Loucy (cell line): ENCODE measurements at regions not wholly inside any gene's neighbourhood (a gene's known extent, or its start where the extent isn't known, plus 50 kb on each side); places are given as distances from the start of the nearest gene placed in this dataset.

ENCODE experiments used
- H2AFZ ChIP-seq: fragments of 200-600 bp; sonication (generic); 2 replicates; pipeline ENCODE4 v1.6.0; 2016; ENCODE audit warnings: antibody characterized with exemption, mild to moderate bottlenecking, low read length, moderate library complexity
- H3F3A ChIP-seq: fragments of 200-600 bp; 2 replicates; pipeline ENCODE4 v1.6.0; 2016; ENCODE audit warnings: antibody characterized with exemption, low read depth, mild to moderate bottlenecking
- H3K27me3 ChIP-seq: fragments of 200-600 bp; sonication (generic); 2 replicates; pipeline ENCODE4 v1.6.1; 2014; ENCODE audit warnings: low read length, mild to moderate bottlenecking; ENCODE audit not compliant: insufficient read depth, poor library complexity, severe bottlenecking
- H3K36me3 ChIP-seq: fragments of 200-600 bp; sonication (generic); 2 replicates; pipeline ENCODE4 v1.6.1; 2016; ENCODE audit warnings: low read length; ENCODE audit not compliant: insufficient read depth
- H3K4me1 ChIP-seq: fragments of 200-600 bp; sonication (generic); 2 replicates; pipeline ENCODE4 v1.5.1; 2014; ENCODE audit warnings: low read length, mild to moderate bottlenecking; ENCODE audit not compliant: insufficient read depth, poor library complexity, severe bottlenecking
- H3K4me2 ChIP-seq: fragments of 200-600 bp; sonication (generic); 2 replicates; pipeline ENCODE4 v1.6.0; 2014; ENCODE audit warnings: antibody characterized with exemption, low read length, low read depth, mild to moderate bottlenecking; ENCODE audit not compliant: poor library complexity, severe bottlenecking
- H3K4me3 ChIP-seq: fragments of 200-600 bp; sonication (generic); 2 replicates; pipeline ENCODE4 v1.5.1; 2014; ENCODE audit warnings: low read length, mild to moderate bottlenecking, mixed read lengths; ENCODE audit not compliant: poor library complexity, severe bottlenecking
- H3K79me2 ChIP-seq: fragments of 200-600 bp; sonication (generic); 2 replicates; pipeline ENCODE4 v1.6.1; 2014; ENCODE audit warnings: low read length; ENCODE audit not compliant: insufficient read depth
- H3K9ac ChIP-seq: fragments of 200-600 bp; sonication (generic); 2 replicates; pipeline ENCODE4 v1.6.0; 2014; ENCODE audit warnings: mild to moderate bottlenecking, low read depth, low read length, moderate library complexity; ENCODE audit not compliant: poor library complexity, severe bottlenecking
- H3K9me2 ChIP-seq: fragments of 200-600 bp; sonication (generic); replicated peaks from 2 replicates; pipeline ENCODE4 v1.6.1; 2016; ENCODE audit warnings: low read depth, low read length, mixed read lengths
- H3K9me3 ChIP-seq: fragments of 200-600 bp; sonication (generic); 2 replicates; pipeline ENCODE4 v1.6.1; 2014; ENCODE audit warnings: mild to moderate bottlenecking, antibody characterized with exemption, low read length, low read depth; ENCODE audit not compliant: insufficient read depth
- H4K20me1 ChIP-seq: fragments of 200-600 bp; sonication (generic); 2 replicates; pipeline ENCODE4 v1.6.0; 2014; ENCODE audit warnings: antibody characterized with exemption, low read length, mild to moderate bottlenecking; ENCODE audit not compliant: insufficient read depth, poor library complexity, severe bottlenecking
- EZH2phosphoT487 ChIP-seq: fragments of 200-600 bp; IDR thresholded peaks from 2 replicates; pipeline ENCODE4 v1.6.1; 2018; ENCODE audit warnings: antibody characterized with exemption, mild to moderate bottlenecking, moderate library complexity, borderline replicate concordance
- TF ChIP-seq, protein P1 (sequence below): fragments of 200-600 bp; sonication (generic); conservative IDR thresholded peaks from 2 replicates; pipeline ENCODE4 v1.5.1; 2014; ENCODE audit warnings: mild to moderate bottlenecking, antibody characterized with exemption, low read length

DNA sequence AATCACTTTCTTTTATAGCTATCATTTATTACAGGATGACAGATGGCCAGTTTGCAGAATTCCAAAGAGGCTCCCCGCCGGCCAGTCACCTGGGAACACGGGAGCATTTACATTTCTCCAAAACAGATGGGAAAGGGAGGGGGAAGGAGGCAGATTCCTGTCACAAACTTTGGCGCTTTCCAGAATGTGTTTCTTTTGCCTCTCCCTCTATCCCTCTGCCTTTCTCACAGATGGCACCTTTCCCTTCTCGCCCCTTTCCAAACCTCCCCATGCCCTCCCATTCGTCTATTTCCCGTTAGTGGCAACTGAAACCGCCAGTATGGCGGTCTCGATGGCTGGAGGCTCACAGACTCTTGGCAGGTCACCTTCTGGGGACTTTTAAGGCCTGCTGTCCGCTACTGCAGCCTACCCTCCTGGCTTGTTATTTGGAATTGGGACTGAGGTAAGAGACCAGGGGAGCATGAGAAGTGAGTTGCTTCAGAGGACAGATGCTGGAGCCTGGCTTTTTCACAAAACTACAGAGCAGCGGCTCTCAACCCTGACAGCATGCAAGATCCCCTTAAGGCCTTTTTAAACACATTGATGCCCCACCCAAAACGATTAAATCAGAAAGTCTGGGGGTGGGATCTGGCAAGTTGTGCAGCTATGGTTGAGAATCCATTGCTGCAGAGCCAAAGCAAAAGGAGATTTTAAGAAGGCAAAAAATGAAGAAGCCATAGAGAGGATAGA is 161.5 kb upstream of the VASH1 start:
- Histone ChIP-seq H3K4me3 (no peak overlapping the region), H3K4me1 (no peaks in the 10 kb centered on the region), H4K20me1 (no peaks in the 10 kb centered on the region), H3K9me3 (no peaks in the 10 kb centered on the region), H3K9ac (no peak overlapping the region), H3F3A (no peaks in the 10 kb centered on the region), H3K9me2 (no peaks in the 10 kb centered on the region), H3K4me2 (no peak overlapping the region), H3K36me3 (no peaks in the 10 kb centered on the region), H3K79me2 (no peaks in the 10 kb centered on the region), H3K27me3 (no peaks in the 10 kb centered on the region), H2AFZ (no peak overlapping the region)
- TF ChIP-seq, protein P1, sequence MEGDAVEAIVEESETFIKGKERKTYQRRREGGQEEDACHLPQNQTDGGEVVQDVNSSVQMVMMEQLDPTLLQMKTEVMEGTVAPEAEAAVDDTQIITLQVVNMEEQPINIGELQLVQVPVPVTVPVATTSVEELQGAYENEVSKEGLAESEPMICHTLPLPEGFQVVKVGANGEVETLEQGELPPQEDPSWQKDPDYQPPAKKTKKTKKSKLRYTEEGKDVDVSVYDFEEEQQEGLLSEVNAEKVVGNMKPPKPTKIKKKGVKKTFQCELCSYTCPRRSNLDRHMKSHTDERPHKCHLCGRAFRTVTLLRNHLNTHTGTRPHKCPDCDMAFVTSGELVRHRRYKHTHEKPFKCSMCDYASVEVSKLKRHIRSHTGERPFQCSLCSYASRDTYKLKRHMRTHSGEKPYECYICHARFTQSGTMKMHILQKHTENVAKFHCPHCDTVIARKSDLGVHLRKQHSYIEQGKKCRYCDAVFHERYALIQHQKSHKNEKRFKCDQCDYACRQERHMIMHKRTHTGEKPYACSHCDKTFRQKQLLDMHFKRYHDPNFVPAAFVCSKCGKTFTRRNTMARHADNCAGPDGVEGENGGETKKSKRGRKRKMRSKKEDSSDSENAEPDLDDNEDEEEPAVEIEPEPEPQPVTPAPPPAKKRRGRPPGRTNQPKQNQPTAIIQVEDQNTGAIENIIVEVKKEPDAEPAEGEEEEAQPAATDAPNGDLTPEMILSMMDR: no peak
- TF ChIP-seq EZH2phosphoT487: no peak

- Histone ChIP-seq H3K4me1 (no peaks in the 10 kb centered on the region), H3K9me3 (no peaks in the 10 kb centered on the region), H3K9ac (no peak overlapping the region), H3K4me2 (no peak overlapping the region), H3K36me3 (no peaks in the 10 kb centered on the region), H3F3A (no peaks in the 10 kb centered on the region), H3K4me3 (no peak overlapping the region), H2AFZ (no peak overlapping the region), H4K20me1 (no peaks in the 10 kb centered on the region), H3K79me2 (no peaks in the 10 kb centered on the region), H3K27me3 (no peaks in the 10 kb centered on the region), H3K9me2 (no peaks in the 10 kb centered on the region)
- no peak for TF ChIP-seq EZH2phosphoT487
- TF ChIP-seq, protein P1: no peak
Measured at GRCh38 chr14:76603713-76604112, 157.6 kb upstream of the VASH1 start.

DNA sequence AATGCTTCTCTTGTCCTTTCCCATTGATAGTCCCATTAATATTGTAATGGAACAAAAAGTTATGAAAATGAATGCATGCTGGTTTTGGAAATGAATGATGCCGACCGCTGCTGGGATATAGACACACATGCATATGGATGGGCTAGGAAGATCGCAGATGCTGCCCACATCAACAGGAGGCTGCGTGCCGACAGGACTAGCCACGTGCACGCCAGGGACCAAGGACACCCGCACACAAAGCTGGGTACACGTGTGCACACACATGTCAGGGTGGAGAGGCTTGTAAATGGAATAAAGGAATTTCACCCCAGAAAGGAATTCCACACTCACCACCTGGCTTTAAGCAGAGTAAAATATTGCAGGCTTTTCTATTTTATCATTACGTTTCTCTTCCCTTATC is 153.8 kb upstream of the VASH1 start:
- Histone ChIP-seq H2AFZ (no peak overlapping the region), H3K9ac (no peak overlapping the region), H3K79me2 (no peaks in the 10 kb centered on the region), H3K4me2 (no peak overlapping the region), H3K27me3 (no peaks in the 10 kb centered on the region), H3K4me3 (no peak overlapping the region), H4K20me1 (no peaks in the 10 kb centered on the region), H3K9me2 (no peaks in the 10 kb centered on the region), H3K36me3 (no peaks in the 10 kb centered on the region), H3F3A (no peaks in the 10 kb centered on the region), H3K9me3 (no peaks in the 10 kb centered on the region), H3K4me1 (no peaks in the 10 kb centered on the region)
- TF ChIP-seq, protein P1: no peak
- no peak for TF ChIP-seq EZH2phosphoT487
